Neutrophil (primary cell): ENCODE measurements at regions not wholly inside any gene's neighbourhood (a gene's known extent, or its start where the extent isn't known, plus 50 kb on each side); places are given as distances from the start of the nearest gene placed in this dataset.

ENCODE experiments used
- H3K27ac ChIP-seq: fragments of 200-600 bp; sonication (generic); 2 replicates; pipeline ENCODE4 v1.5.1; 2016; ENCODE audit warnings: mild to moderate bottlenecking, moderate library complexity
- H3K27me3 ChIP-seq: fragments of 200-600 bp; sonication (generic); 2 replicates; pipeline ENCODE4 v1.6.0; 2016; ENCODE audit warnings: mild to moderate bottlenecking
- H3K36me3 ChIP-seq: fragments of 200-600 bp; sonication (generic); 2 replicates; pipeline ENCODE4 v1.5.1; 2017
- H3K4me1 ChIP-seq, 2 experiments: fragments of 200-600 bp in 1 of 2; sonication (generic) in 1 of 2; 1 replicate in 1 of 2; 2 replicates in 1 of 2; pipeline versions ENCODE4 v1.5.1 to v1.6.1; 2013 to 2016; ENCODE audit warnings: low read depth in 1 of 2, low read length in 1 of 2, mild to moderate bottlenecking in 1 of 2, moderate library complexity in 1 of 2; ENCODE audit not compliant: control insufficient read depth in 1 of 2, insufficient read depth in 1 of 2
- H3K4me3 ChIP-seq, 2 experiments: fragments of 200-600 bp in 1 of 2; sonication (generic) in 1 of 2; 1 replicate in 1 of 2; 2 replicates in 1 of 2; pipeline ENCODE4 v1.5.1; 2013 to 2016; ENCODE audit warnings: low read depth in 1 of 2, low read length in 1 of 2, mild to moderate bottlenecking in 1 of 2, moderate library complexity in 1 of 2
- H3K9me3 ChIP-seq: fragments of 200-600 bp; sonication (generic); 2 replicates; pipeline ENCODE4 v1.5.1; 2016
- TF ChIP-seq, protein P1 (sequence below): fragments of 200-600 bp; sonication (generic); IDR thresholded peaks from 2 replicates; pipeline ENCODE4 v1.5.1; 2016; ENCODE audit warnings: antibody characterized with exemption

DNA sequence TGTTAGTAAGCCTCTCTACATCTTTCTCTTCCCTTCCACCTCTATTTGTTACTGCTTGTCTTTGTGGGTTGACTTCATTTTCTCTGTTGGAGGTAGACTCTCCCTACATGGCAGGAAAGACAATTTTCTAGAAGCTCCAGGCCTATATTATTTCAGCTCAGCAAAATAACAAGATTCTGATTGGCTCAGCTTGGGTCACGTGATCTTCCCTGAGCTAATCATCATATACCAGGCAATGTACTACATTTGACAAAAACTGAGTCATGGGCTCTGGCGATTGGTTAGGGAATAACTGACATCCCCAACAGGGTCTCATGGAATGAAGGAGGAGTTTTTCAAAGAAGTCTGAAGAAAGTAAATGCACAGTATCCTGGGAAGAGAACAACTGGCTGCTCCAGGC lies 65.6 kb upstream of the NR3C1 start:
- Histone ChIP-seq H3K4me3 (no peak overlapping the region), H3K27ac (no peak overlapping the region), H3K27me3 (no peaks in the 10 kb centered on the region), H3K4me1 (no peaks in the 10 kb centered on the region), H3K36me3 (no peaks in the 10 kb centered on the region), H3K9me3 (no peaks in the 10 kb centered on the region)
- TF ChIP-seq, protein P1, sequence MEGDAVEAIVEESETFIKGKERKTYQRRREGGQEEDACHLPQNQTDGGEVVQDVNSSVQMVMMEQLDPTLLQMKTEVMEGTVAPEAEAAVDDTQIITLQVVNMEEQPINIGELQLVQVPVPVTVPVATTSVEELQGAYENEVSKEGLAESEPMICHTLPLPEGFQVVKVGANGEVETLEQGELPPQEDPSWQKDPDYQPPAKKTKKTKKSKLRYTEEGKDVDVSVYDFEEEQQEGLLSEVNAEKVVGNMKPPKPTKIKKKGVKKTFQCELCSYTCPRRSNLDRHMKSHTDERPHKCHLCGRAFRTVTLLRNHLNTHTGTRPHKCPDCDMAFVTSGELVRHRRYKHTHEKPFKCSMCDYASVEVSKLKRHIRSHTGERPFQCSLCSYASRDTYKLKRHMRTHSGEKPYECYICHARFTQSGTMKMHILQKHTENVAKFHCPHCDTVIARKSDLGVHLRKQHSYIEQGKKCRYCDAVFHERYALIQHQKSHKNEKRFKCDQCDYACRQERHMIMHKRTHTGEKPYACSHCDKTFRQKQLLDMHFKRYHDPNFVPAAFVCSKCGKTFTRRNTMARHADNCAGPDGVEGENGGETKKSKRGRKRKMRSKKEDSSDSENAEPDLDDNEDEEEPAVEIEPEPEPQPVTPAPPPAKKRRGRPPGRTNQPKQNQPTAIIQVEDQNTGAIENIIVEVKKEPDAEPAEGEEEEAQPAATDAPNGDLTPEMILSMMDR = no peak

DNA sequence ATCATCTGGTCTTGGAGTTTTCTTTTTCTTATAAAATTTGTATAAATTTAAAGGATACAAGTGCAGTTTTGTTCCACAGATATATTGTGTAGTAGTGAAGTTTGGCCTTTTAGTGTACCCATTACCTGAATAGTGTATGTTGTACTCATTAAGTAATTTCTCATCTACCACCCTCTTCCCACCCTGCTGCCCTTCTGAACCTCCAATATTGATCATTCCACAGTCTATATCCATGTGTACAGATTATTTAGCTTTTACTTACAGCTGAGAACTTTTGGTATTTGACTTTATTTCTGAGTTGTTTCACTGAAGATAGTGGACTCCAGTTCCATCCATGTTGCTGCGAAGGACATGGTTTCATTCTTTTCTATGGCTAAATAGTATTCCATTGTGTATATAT lies 63.1 kb upstream of the NR3C1 start:
- Histone ChIP-seq H3K27ac (no peak overlapping the region), H3K4me1 (no peaks in the 10 kb centered on the region), H3K27me3 (no peaks in the 10 kb centered on the region), H3K36me3 (no peaks in the 10 kb centered on the region), H3K4me3 (no peak overlapping the region), H3K9me3 (no peaks in the 10 kb centered on the region)
- TF ChIP-seq, protein P1 = no peak

DNA sequence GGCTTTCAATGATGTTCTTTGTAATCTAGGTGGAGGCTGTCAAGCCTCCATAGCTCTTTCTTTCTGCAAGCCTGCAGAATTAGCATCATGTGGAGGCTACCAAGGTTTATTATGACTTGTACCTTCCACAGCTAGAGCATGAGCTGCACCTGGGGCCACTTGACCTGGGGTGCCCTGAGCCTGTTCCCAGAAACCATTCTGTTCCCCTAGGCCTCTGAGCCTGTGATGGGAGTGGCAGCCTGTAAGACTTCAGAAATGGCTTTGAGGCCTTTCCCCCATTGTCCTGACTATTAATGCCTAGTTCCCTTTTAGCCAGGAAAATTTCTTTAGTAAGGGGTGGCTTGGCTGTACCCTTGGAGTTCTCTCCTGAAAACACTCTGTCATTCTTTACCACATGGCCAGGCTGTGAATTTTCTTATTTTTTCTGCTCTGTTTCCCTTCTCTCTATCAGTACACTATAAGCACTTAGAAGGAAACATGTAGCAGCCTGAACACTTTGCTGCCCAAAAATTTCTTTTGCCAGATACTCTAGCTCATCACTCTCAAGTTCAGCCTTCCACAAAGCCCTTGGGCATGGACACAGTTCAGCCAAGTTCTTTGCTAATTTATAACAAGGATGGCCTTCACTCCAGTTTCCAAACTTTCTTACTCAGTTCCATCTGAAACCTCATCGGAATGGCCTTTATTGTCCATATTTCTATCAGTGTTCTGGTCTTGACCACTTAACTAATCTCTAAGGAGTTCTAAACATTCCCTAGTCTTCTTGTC lies 61.4 kb upstream of the NR3C1 start:
- TF ChIP-seq, protein P1 = no peak
- H3K4me3 ChIP-seq = no peak overlapping the region

DNA sequence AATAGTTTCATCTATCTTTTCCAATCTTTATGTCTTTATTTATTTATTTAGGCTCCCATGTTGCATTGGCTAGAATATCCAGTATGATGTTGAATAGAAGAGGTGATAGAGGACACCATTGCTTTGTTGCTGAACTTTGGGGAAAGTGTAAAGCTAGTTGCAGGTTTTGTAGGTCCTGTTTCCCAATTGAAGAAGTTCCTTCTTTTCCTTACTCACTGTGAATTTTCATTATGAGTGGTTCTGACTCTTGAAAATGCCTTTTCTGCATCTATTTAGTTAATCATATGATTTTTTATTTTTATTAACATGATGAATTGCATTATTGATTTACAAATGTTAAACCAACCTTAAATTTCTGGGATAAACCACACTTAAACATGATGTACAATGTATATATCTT lies 58.9 kb upstream of the NR3C1 start:
- H3K4me1 ChIP-seq = no peaks in the 10 kb centered on the region
- no peaks in the 10 kb centered on the region for H3K9me3 ChIP-seq
- H3K4me3 ChIP-seq = no peak overlapping the region
- no peaks in the 10 kb centered on the region for H3K27me3 ChIP-seq
- H3K27ac ChIP-seq = no peak overlapping the region
- TF ChIP-seq, protein P1 = no peak
- H3K36me3 ChIP-seq = no peaks in the 10 kb centered on the region

More for the DNA sequence above, 61.4 kb upstream of the NR3C1 start:
- Histone ChIP-seq H3K27me3 (no peaks in the 10 kb centered on the region), H3K36me3 (no peaks in the 10 kb centered on the region), H3K27ac (no peak overlapping the region), H3K4me1 (no peaks in the 10 kb centered on the region), H3K9me3 (no peaks in the 10 kb centered on the region)

DNA sequence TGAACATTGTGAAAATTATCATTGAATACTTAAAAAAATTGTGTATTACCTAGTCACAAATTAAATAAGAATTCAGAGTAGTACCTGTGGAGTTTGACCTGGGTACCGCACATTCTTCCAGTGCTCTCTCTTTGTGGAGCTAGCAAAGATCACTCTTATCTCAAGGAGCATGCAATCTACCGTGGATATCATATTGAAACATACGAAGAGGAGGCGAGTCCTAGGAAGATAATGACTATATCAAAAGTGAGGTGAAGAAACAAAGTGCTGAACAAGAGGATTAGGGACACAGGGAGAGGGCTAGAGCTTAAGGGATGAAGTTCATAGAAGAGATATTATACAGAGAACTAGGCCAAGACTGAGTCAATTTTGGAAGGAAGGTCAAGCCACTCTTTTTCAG lies 55.9 kb upstream of the NR3C1 start:
- H3K4me3 ChIP-seq = no peak overlapping the region
- TF ChIP-seq, protein P1 = no peak
- no peaks in the 10 kb centered on the region for H3K9me3 ChIP-seq
- no peaks in the 10 kb centered on the region for H3K4me1 ChIP-seq
- no peaks in the 10 kb centered on the region for H3K36me3 ChIP-seq
- H3K27ac ChIP-seq = no peak overlapping the region
- no peaks in the 10 kb centered on the region for H3K27me3 ChIP-seq
